ENCODE measurements at regions not wholly inside any gene's neighbourhood (a gene's known extent, or its start where the extent isn't known, plus 50 kb on each side); places are given as distances from the start of the nearest gene placed in this dataset.

DNA sequence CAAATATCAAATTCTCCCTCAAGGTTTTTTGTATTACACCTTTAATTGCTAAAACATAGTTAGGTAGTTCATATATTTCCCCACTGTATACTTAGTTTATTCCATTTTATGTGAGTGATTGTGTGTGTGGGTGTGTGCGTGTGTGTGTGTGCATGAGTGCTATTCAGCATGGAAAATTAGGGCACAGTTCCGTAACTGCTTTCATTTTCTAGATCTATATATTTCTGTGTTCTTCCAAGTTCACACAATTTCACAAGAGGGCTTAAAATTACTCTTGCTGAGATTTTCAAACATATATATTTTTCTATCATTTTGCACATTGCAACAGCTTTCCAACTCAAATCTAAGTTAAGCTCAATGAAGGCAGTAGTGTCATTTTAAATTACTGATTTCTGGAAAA, 782.9 kb upstream of the SOX9 start:
- TF ChIP-seq, protein P1, sequence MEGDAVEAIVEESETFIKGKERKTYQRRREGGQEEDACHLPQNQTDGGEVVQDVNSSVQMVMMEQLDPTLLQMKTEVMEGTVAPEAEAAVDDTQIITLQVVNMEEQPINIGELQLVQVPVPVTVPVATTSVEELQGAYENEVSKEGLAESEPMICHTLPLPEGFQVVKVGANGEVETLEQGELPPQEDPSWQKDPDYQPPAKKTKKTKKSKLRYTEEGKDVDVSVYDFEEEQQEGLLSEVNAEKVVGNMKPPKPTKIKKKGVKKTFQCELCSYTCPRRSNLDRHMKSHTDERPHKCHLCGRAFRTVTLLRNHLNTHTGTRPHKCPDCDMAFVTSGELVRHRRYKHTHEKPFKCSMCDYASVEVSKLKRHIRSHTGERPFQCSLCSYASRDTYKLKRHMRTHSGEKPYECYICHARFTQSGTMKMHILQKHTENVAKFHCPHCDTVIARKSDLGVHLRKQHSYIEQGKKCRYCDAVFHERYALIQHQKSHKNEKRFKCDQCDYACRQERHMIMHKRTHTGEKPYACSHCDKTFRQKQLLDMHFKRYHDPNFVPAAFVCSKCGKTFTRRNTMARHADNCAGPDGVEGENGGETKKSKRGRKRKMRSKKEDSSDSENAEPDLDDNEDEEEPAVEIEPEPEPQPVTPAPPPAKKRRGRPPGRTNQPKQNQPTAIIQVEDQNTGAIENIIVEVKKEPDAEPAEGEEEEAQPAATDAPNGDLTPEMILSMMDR (IDR thresholded peaks at IDR 0.05; ENCODE audit: low read depth, low read length, missing input control), result no peak
- no peak for TF ChIP-seq SP1 (IDR thresholded peaks at IDR 0.05)
- no peak for TF ChIP-seq RAD21 (IDR thresholded peaks at IDR 0.05)
- TF ChIP-seq YY1 (IDR thresholded peaks at IDR 0.05), result no peak
- TF ChIP-seq, protein P2, sequence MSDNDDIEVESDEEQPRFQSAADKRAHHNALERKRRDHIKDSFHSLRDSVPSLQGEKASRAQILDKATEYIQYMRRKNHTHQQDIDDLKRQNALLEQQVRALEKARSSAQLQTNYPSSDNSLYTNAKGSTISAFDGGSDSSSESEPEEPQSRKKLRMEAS (IDR thresholded peaks at IDR 0.05), result no peak
- no peak for TF ChIP-seq TAF1 (conservative IDR thresholded peaks at IDR 0.05)
- no peak for TF ChIP-seq EGR1 (IDR thresholded peaks at IDR 0.05; ENCODE audit: low read depth in 2 of 2)

All from liver (tissue), 3 donors.